ENCODE measurements at regions not wholly inside any gene's neighbourhood (a gene's known extent, or its start where the extent isn't known, plus 50 kb on each side); places are given as distances from the start of the nearest gene placed in this dataset.

GRCh38 chr10:20688797-20689544 lies 208.1 kb downstream of the NEBL start:
- Histone ChIP-seq H3K27me3 (no peaks in the 10 kb centered on the region), H3K4me3 (no peak overlapping the region), H3K27ac (no peak overlapping the region), H3K4me1 (no peaks in the 10 kb centered on the region), H3K9me3 (no peaks in the 10 kb centered on the region), H3K36me3 (no peaks in the 10 kb centered on the region)
- 60 to 74% methylated on average over 7 of the region's 7 CpGs for WGBS, 2 donors
- intact Hi-C loops (cut with DNase I): no loop called here
- FAIRE-seq: no peak
- DNase-seq: no peak
- ATAC-seq: no peak
- no peak for TF ChIP-seq CTCF (IDR thresholded peaks at IDR 0.05)

GRCh38 chr10:20686015-20686635 lies 211.0 kb downstream of the NEBL start:
- no peaks in the 10 kb centered on the region for H3K36me3 ChIP-seq
- FAIRE-seq (no peak), DNase-seq (no peak), ATAC-seq (no peak)
- TF ChIP-seq CTCF (IDR thresholded peaks at IDR 0.05): no peak
- WGBS, 2 donors: 67 to 76% methylated on average over 7 of the region's 7 CpGs
- H3K27me3 ChIP-seq: no peaks in the 10 kb centered on the region
- H3K4me3 ChIP-seq: no peak overlapping the region
- H3K27ac ChIP-seq: no peak overlapping the region
- H3K4me1 ChIP-seq: no peaks in the 10 kb centered on the region
- intact Hi-C loops (cut with DNase I): no loop called here
- H3K9me3 ChIP-seq: no peaks in the 10 kb centered on the region

GRCh38 chr10:20685462-20685861 lies 211.6 kb downstream of the NEBL start:
- ATAC-seq: no peak
- H3K4me3 ChIP-seq: no peak overlapping the region
- H3K4me1 ChIP-seq: no peaks in the 10 kb centered on the region
- intact Hi-C loops (cut with DNase I): no loop called here
- TF ChIP-seq CTCF (IDR thresholded peaks at IDR 0.05): no peak
- 78 to 90% methylated on average over 8 of the region's 8 CpGs for WGBS, 2 donors
- H3K36me3 ChIP-seq: no peaks in the 10 kb centered on the region
- no peaks in the 10 kb centered on the region for H3K9me3 ChIP-seq
- no peak overlapping the region for H3K27ac ChIP-seq
- H3K27me3 ChIP-seq: no peaks in the 10 kb centered on the region
- no peak for FAIRE-seq
- no peak for DNase-seq

GRCh38 chr10:20683345-20683744 lies 213.8 kb downstream of the NEBL start:
- H3K27ac ChIP-seq: no peak overlapping the region
- H3K27me3 ChIP-seq: no peaks in the 10 kb centered on the region
- FAIRE-seq (no peak), DNase-seq (no peak), ATAC-seq (no peak)
- H3K4me3 ChIP-seq: no peak overlapping the region
- TF ChIP-seq CTCF (IDR thresholded peaks at IDR 0.05): no peak
- H3K9me3 ChIP-seq: no peaks in the 10 kb centered on the region
- intact Hi-C loops (cut with DNase I): no loop called here
- no peaks in the 10 kb centered on the region for H3K4me1 ChIP-seq
- no peaks in the 10 kb centered on the region for H3K36me3 ChIP-seq

GRCh38 chr10:20682782-20683181 lies 214.3 kb downstream of the NEBL start:
- Histone ChIP-seq H3K36me3 (no peaks in the 10 kb centered on the region), H3K9me3 (no peaks in the 10 kb centered on the region), H3K27ac (no peak overlapping the region), H3K4me3 (no peak overlapping the region), H3K4me1 (no peaks in the 10 kb centered on the region), H3K27me3 (no peaks in the 10 kb centered on the region)
- TF ChIP-seq CTCF (IDR thresholded peaks at IDR 0.05): no peak
- no peak for FAIRE-seq
- no peak for DNase-seq
- intact Hi-C loops (cut with DNase I): no loop called here
- ATAC-seq: no peak
- WGBS, 2 donors: 83 to 87% methylated on average over 3 of the region's 3 CpGs

All from pancreas (tissue), 10 donors.